Neural cell (in vitro differentiated cells): ENCODE measurements at regions not wholly inside any gene's neighbourhood (a gene's known extent, or its start where the extent isn't known, plus 50 kb on each side); places are given as distances from the start of the nearest gene placed in this dataset.

Source experiments
- H2AFZ ChIP-seq: fragments of 200-600, 300-800 bp; sonication (generic), shearing (Covaris generic); 2 replicates; pipeline ENCODE4 v1.6.0; 2014; ENCODE audit warnings: low read depth, mild to moderate bottlenecking, antibody characterized with exemption, low read length, moderate library complexity
- H3F3A ChIP-seq: fragments of 200-600 bp; shearing (Covaris generic); 2 replicates; pipeline ENCODE4 v1.6.1; 2016; ENCODE audit warnings: mild to moderate bottlenecking, moderate library complexity, mixed read lengths, antibody characterized with exemption, low read length; ENCODE audit not compliant: insufficient read depth, poor library complexity, severe bottlenecking
- H3K27ac ChIP-seq: fragments of 200-600, 300-800 bp; sonication (generic), shearing (Covaris generic); 2 replicates; pipeline ENCODE4 v1.5.1; 2014; ENCODE audit warnings: mild to moderate bottlenecking, low read length, moderate library complexity
- H3K27me3 ChIP-seq: fragments of 300-800, 200-600 bp; sonication (generic), shearing (Covaris generic); 2 replicates; pipeline ENCODE4 v1.6.0; 2014; ENCODE audit warnings: mild to moderate bottlenecking, low read depth, low read length, moderate library complexity; ENCODE audit not compliant: insufficient read depth
- H3K36me3 ChIP-seq: fragments of 300-800, 200-600 bp; sonication (generic), shearing (Covaris generic); 2 replicates; pipeline ENCODE4 v1.5.1; 2014; ENCODE audit warnings: mild to moderate bottlenecking, antibody characterized with exemption, low read length, moderate library complexity; ENCODE audit not compliant: insufficient read depth
- H3K4me2 ChIP-seq: fragments of 300-800, 200-600 bp; sonication (generic), shearing (Covaris generic); 2 replicates; pipeline ENCODE4 v1.6.0; 2014; ENCODE audit warnings: mild to moderate bottlenecking, low read length
- H3K4me3 ChIP-seq: fragments of 300-800, 200-600 bp; sonication (generic), shearing (Covaris generic); 2 replicates; pipeline ENCODE4 v1.5.1; 2014; ENCODE audit warnings: mild to moderate bottlenecking, low read length, moderate library complexity
- H3K79me2 ChIP-seq: fragments of 200-600 bp; shearing (Covaris generic); replicated peaks from 2 replicates; pipeline ENCODE4 v1.6.0; 2014; ENCODE audit warnings: mild to moderate bottlenecking, low read length, moderate library complexity; ENCODE audit not compliant: insufficient read depth
- H3K9ac ChIP-seq: fragments of 300-800, 200-600 bp; sonication (generic), shearing (Covaris generic); 2 replicates; pipeline ENCODE4 v1.6.1; 2016; ENCODE audit warnings: mild to moderate bottlenecking, low read length, mixed read lengths
- H3K9me2 ChIP-seq: fragments of 200-600 bp; shearing (Covaris generic); 2 replicates; pipeline ENCODE4 v1.6.1; 2016; ENCODE audit warnings: mild to moderate bottlenecking, low read length, mixed read lengths; ENCODE audit not compliant: insufficient read depth
- H3K9me3 ChIP-seq: fragments of 200-600, 300-800 bp; sonication (generic), shearing (Covaris generic); 2 replicates; pipeline ENCODE4 v1.6.1; 2016; ENCODE audit warnings: mild to moderate bottlenecking, mixed run types, low read length, moderate library complexity, mixed read lengths
- H4K20me1 ChIP-seq: fragments of 200-600 bp; shearing (Covaris generic); 2 replicates; pipeline ENCODE4 v1.6.1; 2016; ENCODE audit warnings: mild to moderate bottlenecking, mixed run types; ENCODE audit not compliant: insufficient read depth
- CTCF ChIP-seq: fragments of 450-650 bp; IDR thresholded peaks from 2 replicates; pipeline ENCODE4 v1.5.1; 2014; ENCODE audit warnings: antibody characterized with exemption, mild to moderate bottlenecking, moderate library complexity; ENCODE audit not compliant: poor library complexity, severe bottlenecking
- EP300 ChIP-seq: fragments of 450-650 bp; conservative IDR thresholded peaks from 2 replicates; pipeline ENCODE4 v1.6.1; 2014; ENCODE audit warnings: antibody characterized with exemption, mild to moderate bottlenecking, moderate library complexity; ENCODE audit not compliant: poor library complexity, severe bottlenecking
- EZH2 ChIP-seq: fragments of 200-600, 300-800 bp; shearing (Covaris generic), sonication (generic); IDR thresholded peaks from 2 replicates; pipeline ENCODE4 v1.6.1; 2014; ENCODE audit warnings: antibody characterized with exemption, low read length, borderline replicate concordance, mild to moderate bottlenecking; ENCODE audit not compliant: insufficient read depth, poor library complexity, severe bottlenecking
- MXI1 ChIP-seq: fragments of 450-650 bp; conservative IDR thresholded peaks from 2 replicates; pipeline ENCODE4 v1.6.1; 2014; ENCODE audit warnings: antibody characterized with exemption, mild to moderate bottlenecking; ENCODE audit not compliant: poor library complexity, severe bottlenecking
- POLR2AphosphoS5 ChIP-seq: IDR thresholded peaks from 2 replicates; pipeline ENCODE4 v1.6.1; 2012
- RAD21 ChIP-seq: fragments of 450-650 bp; conservative IDR thresholded peaks from 2 replicates; pipeline ENCODE4 v1.6.1; 2014; ENCODE audit warnings: antibody characterized with exemption, mild to moderate bottlenecking, moderate library complexity
- REST ChIP-seq: IDR thresholded peaks from 2 replicates; pipeline ENCODE4 v1.6.1; 2012; ENCODE audit warnings: borderline replicate concordance
- SMC3 ChIP-seq: fragments of 450-650 bp; conservative IDR thresholded peaks from 2 replicates; pipeline ENCODE4 v1.6.1; 2014; ENCODE audit warnings: antibody characterized with exemption, mild to moderate bottlenecking, moderate library complexity; ENCODE audit not compliant: poor library complexity
- TAF1 ChIP-seq: IDR thresholded peaks from 2 replicates; pipeline ENCODE4 v1.6.1; 2012; ENCODE audit warnings: low read depth

DNA sequence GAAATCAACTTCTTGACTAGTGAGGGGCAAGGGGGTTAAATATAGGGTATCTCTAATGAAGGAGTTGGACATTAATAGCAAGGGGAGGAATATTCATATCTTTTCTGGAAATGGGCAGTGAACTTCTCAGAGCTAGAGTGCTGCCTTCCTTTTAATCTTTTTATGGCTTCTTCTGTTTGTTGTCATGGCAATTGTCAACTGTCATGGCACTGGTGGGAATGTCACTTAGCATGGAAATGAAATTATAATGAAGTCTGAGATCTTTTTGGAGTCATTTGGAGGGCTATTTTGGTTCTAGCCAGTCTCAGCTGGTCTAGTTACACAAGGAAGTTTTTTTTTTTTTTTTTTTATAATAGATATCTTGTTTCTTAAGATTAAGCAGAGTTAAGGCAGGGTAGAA is 250.2 kb downstream of the AASDHPPT start:
- TF ChIP-seq REST (no peak), CTCF (no peak), SMC3 (no peak), RAD21 (no peak), EZH2 (no peak), EP300 (no peak), TAF1 (no peak), MXI1 (no peak), POLR2AphosphoS5 (no peak)
- Histone ChIP-seq H3K27ac (no peak overlapping the region), H3K4me3 (no peak overlapping the region), H3K9me2 (no peaks in the 10 kb centered on the region), H3K27me3 (no peaks in the 10 kb centered on the region), H4K20me1 (no peaks in the 10 kb centered on the region), H3K79me2 (no peaks in the 10 kb centered on the region), H2AFZ (no peak overlapping the region), H3K4me2 (no peak overlapping the region), H3F3A (no peaks in the 10 kb centered on the region), H3K9ac (no peak overlapping the region), H3K36me3 (no peaks in the 10 kb centered on the region), H3K9me3 (no peaks in the 10 kb centered on the region)

- TF ChIP-seq CTCF: no peak
- TF ChIP-seq MXI1: no peak
- no peak for TF ChIP-seq POLR2AphosphoS5
- TF ChIP-seq EP300: no peak
- TF ChIP-seq RAD21: peak; percentile 27
- no peaks in the 10 kb centered on the region for H3K9me2 ChIP-seq
These were observed 252.0 kb downstream of the AASDHPPT start for GRCh38 chr11:106329273-106330018.

More at GRCh38 chr11:106329273-106330018, 252.0 kb downstream of the AASDHPPT start:
- Histone ChIP-seq H3K36me3 (no peaks in the 10 kb centered on the region), H2AFZ (no peak overlapping the region), H3K9me3 (no peaks in the 10 kb centered on the region), H3K4me2 (no peak overlapping the region), H3K4me3 (no peak overlapping the region), H3K9ac (no peak overlapping the region), H3K27ac (no peak overlapping the region), H3K79me2 (no peaks in the 10 kb centered on the region), H4K20me1 (no peaks in the 10 kb centered on the region), H3F3A (no peaks in the 10 kb centered on the region), H3K27me3 (no peaks in the 10 kb centered on the region)
